Activated CD8-positive, alpha-beta T cell treated with anti-CD3 and anti-CD28 coated beads for 36 hours (primary cell): ENCODE measurements at regions not wholly inside any gene's neighbourhood (a gene's known extent, or its start where the extent isn't known, plus 50 kb on each side); places are given as distances from the start of the nearest gene placed in this dataset.
A peak's percentile ranks its signal among the peaks of the same experiment; 100 is the strongest.

Experiments used
- ATAC-seq: fragments of 200-7000 bp; cut with Tn5 transposase; one replicate; pipeline ENCODE4 v1.10.0; 2021; ENCODE audit warnings: mild to moderate bottlenecking, moderate library complexity
- CTCF ChIA-PET: fragments of 350-600 bp; sonication (Branson Sonifier 250); formaldehyde crosslinking; loops from one replicate; lab custom pipeline; 2021; ENCODE audit warnings: antibody characterized with exemption; lab: Charles Lee
- POLR2A ChIA-PET: fragments of 350-600 bp; sonication (Branson Sonifier 250); formaldehyde crosslinking; loops from one replicate; lab custom pipeline; 2021; ENCODE audit warnings: antibody characterized with exemption; lab: Charles Lee
- DNase-seq: peaks from one replicate; pipeline ENCODE4 v3.0.0-alpha.2; 2020
- H3K27ac Mint-ChIP-seq: one replicate; pipeline ENCODE4 v1.8.0; 2021; ENCODE audit warnings: mild to moderate bottlenecking, mixed read lengths
- H3K27me3 Mint-ChIP-seq: one replicate; pipeline ENCODE4 v1.8.0; 2021; ENCODE audit warnings: mixed read lengths
- H3K36me3 Mint-ChIP-seq: one replicate; pipeline ENCODE4 v1.8.0; 2021; ENCODE audit warnings: low read depth, mixed read lengths
- H3K4me1 Mint-ChIP-seq: one replicate; pipeline ENCODE4 v1.8.0; 2021; ENCODE audit warnings: low read depth, mixed read lengths
- H3K4me3 Mint-ChIP-seq: one replicate; pipeline ENCODE4 v1.8.0; 2021; ENCODE audit warnings: mild to moderate bottlenecking, moderate library complexity, mixed read lengths
- H3K9me3 Mint-ChIP-seq: one replicate; pipeline ENCODE4 v1.8.0; 2021; ENCODE audit warnings: mixed read lengths
- CTCF ChIP-seq: fragments of 200-600 bp; IDR thresholded peaks from one replicate; pipeline ENCODE4 v1.8.0; 2022; ENCODE audit warnings: antibody characterized with exemption, mild to moderate bottlenecking
- intact Hi-C: fragments of 100-400 bp; cut with micrococcal nuclease; formaldehyde crosslinking; loops from one replicate; pipeline ENCODE4 v1.10.0; 2022

DNA sequence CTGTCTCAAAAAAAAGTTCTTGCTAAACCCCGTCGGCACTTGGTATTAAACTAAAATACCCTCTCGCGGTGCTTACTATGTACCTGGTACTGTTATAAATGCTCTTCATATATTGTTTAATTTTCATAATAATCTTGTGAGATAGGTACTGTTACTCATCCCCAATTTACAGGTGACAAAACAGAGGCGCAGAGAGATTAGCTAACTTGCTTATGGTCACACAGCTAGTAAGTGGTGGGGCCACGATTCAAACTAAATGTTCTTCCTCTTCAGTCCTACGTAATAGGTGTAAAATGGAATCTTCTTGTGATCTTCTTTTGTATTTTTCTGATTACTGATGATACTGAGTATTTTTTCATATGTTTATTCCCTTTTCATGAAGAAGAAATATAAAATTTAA lies 51.3 kb downstream of the TET3 start:
- CTCF ChIA-PET: interaction anchor here (0.9 to 1.2 kb wide), 3 partner anchors 10 to 115 kb away, joined by 3 read pairs; no protein-coding TSS in a partner anchor
- H3K27ac Mint-ChIP-seq: peak overlapping the region; percentile 36
- no peaks in the 10 kb centered on the region for H3K9me3 Mint-ChIP-seq
- no peak for DNase-seq
- no peaks in the 10 kb centered on the region for H3K27me3 Mint-ChIP-seq
- ATAC-seq: no peak
- no peak overlapping the region for H3K4me3 Mint-ChIP-seq
- peaks cover 6% of the 10 kb centered on the region for H3K36me3 Mint-ChIP-seq
- POLR2A ChIA-PET: interaction anchor here (0.6 to 0.9 kb wide), 2 partner anchors 57 to 162 kb away, joined by 3 read pairs; no protein-coding TSS in a partner anchor
- H3K4me1 Mint-ChIP-seq: peaks cover 80% of the 10 kb centered on the region
- no peak for TF ChIP-seq CTCF
- intact Hi-C loops: no loop called here

- DNase-seq (no peak), ATAC-seq (no peak)
- no peak for TF ChIP-seq CTCF
- peaks cover 78% of the 10 kb centered on the region for H3K4me1 Mint-ChIP-seq
- POLR2A ChIA-PET: interaction anchor here (0.9 kb wide), 1 partner anchor 161 kb away, joined by 3 read pairs; no protein-coding TSS in a partner anchor
- intact Hi-C loops: no loop called here
- no peak overlapping the region for H3K4me3 Mint-ChIP-seq
- CTCF ChIA-PET: interaction anchor here (1.0 kb wide), 1 partner anchor 115 kb away, joined by 3 read pairs; no protein-coding TSS in a partner anchor
- peaks cover 6% of the 10 kb centered on the region for H3K36me3 Mint-ChIP-seq
- H3K9me3 Mint-ChIP-seq: no peaks in the 10 kb centered on the region
- peak overlapping the region; percentile 36 for H3K27ac Mint-ChIP-seq
- H3K27me3 Mint-ChIP-seq: no peaks in the 10 kb centered on the region
Measured at GRCh38 chr2:74036450-74037195, 51.9 kb downstream of the TET3 start.

DNA sequence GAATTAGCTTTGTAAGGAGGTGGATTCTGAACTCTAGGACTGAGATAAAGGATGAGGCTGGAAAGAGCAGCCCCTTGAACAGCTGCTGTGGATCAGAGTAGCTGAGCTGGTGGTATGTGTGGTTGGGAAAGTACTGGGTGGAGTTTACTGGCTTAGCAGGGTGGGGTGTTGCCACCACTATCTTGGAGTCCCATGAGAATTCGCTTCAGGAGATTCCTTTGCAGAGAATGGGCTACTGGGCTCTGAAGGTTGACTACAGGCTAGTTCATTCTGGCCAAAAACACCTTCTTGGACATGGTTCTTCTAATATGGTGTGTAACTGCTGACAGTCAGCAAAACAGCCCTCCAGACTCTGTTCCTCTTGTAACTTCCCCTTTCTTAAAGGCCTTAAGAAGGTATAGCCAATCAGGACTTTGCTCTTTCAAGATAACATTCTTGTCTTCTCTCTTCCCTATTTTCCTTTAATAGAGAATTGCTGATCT lies 52.7 kb downstream of the TET3 start:
- H3K36me3 Mint-ChIP-seq: peaks cover 6% of the 10 kb centered on the region
- H3K27me3 Mint-ChIP-seq: no peaks in the 10 kb centered on the region
- H3K9me3 Mint-ChIP-seq: no peaks in the 10 kb centered on the region
- ChIA-PET CTCF (no interaction called here), POLR2A (no interaction called here)
- intact Hi-C loops: no loop called here
- H3K4me1 Mint-ChIP-seq: peaks cover 73% of the 10 kb centered on the region
- no peak overlapping the region for H3K4me3 Mint-ChIP-seq
- DNase-seq: no peak
- H3K27ac Mint-ChIP-seq: peak overlapping the region; percentile 3
- no peak for TF ChIP-seq CTCF
- ATAC-seq: no peak

- intact Hi-C loops: no loop called here
Measured at GRCh38 chr2:74039611-74040010, 54.9 kb downstream of the TET3 start.

More at GRCh38 chr2:74039611-74040010, 54.9 kb downstream of the TET3 start:
- Mint-ChIP-seq H3K4me1 (peaks cover 63% of the 10 kb centered on the region), H3K4me3 (no peak overlapping the region), H3K36me3 (peaks cover 4% of the 10 kb centered on the region), H3K27ac (no peak overlapping the region), H3K9me3 (no peaks in the 10 kb centered on the region), H3K27me3 (no peaks in the 10 kb centered on the region)
- CTCF ChIA-PET: interaction anchor here (1.4 kb wide), 1 partner anchor 9 kb away, joined by 3 read pairs; no protein-coding TSS in a partner anchor
- ATAC-seq (no peak), DNase-seq (no peak)
- POLR2A ChIA-PET: no interaction called here
- no peak for TF ChIP-seq CTCF
